HG03558 (cell line): ENCODE measurements at regions not wholly inside any gene's neighbourhood (a gene's known extent, or its start where the extent isn't known, plus 50 kb on each side); places are given as distances from the start of the nearest gene placed in this dataset.

Source experiments
- ATAC-seq: cut with Tn5 transposase; IDR thresholded peaks from one replicate; pipeline ENCODE4 v1.9.1; 2021; ENCODE audit warnings: moderate number of reproducible peaks; ENCODE audit not compliant: unreplicated experiment; ENCODE audit errors: extremely low read depth

DNA sequence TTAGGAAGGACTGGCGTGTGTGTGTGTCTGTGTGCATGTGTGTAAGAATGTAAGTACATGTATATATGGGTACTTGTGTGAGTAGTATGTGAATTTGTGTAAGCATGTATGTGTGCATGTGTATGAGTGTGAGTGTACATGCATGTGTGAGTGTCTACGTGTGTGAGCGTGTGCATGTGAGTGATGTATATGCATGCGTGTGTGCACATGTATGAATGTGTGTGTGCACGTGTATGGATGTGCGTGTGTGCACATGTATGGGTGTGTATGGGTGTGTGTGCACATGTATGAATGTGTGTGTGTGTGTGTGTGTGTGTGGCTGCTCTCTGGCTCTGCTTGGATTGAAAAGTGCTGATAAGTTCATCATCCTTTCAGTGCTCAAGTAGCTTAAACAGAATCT lies 154.5 kb downstream of the TENT4A start:
- ATAC-seq, result no peak

DNA sequence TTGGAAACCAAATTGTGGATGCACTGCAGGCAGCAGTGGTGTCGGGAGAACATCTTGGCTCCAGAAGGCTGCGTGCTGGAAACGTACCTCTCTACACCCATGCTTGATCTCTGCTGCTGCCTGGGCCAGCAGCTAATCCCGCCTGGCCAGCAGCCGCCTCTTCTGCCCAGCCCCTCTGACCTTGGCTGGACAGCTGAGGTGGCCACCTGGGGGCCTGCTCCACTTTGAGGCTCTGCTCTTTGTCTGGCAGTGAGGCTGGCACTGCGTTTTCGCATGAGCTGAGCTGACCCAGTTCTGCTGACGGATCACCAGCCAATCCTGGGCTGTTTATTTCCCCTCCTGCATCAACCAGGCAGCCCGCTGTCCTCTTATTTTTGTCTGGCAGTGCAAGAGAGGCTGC lies 154.9 kb downstream of the TENT4A start:
- no peak for ATAC-seq

DNA sequence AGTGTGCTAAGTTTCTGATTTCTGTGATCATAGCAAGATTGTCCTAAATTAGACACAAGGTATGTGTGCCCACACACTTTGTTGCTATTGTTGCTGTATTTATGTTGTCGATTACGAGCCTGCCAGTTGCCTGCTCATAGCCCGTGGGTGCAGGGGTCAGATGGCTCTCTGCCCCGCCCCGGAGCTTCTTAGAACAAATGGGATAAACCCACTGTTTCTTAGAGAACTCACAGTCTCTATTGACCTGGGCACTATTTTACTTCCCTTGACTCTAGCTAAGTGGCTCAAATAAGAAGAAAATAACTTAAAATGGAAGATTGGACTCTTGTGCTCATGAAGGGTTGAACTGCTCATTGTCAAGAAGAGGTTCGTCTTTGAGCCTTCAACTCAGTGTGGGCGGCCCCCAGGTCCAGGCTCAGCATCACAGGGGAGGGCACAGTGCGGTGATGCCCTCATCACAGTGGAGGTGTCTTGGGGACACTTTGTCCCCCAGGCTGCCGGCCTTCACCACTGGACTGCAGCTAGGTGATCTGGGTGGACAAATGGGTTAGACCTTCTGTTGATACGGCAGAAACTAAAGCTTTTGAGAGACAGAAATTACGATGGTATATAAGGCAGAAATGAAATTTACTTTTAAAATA lies 155.5 kb downstream of the TENT4A start:
- ATAC-seq, result no peak

DNA sequence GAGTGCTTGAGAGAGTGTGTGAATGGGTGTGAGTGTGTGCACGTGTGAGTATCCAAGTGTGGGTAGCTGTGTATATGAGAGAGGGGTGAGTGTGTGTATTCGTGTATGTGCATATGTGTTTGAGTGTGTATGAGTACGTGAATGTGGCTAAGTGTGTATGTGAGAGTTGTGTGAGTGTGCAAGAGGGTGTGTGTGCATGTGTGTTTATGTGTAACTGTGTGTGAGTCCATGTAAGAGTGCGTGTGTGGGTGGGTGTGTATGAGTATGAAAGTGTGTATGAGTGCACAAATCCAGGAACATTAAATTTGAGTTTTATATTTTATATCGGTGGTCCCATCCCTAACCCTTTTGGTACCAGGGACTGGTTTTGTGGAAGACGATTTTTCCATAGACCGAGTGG lies 156.4 kb downstream of the TENT4A start:
- no peak for ATAC-seq

DNA sequence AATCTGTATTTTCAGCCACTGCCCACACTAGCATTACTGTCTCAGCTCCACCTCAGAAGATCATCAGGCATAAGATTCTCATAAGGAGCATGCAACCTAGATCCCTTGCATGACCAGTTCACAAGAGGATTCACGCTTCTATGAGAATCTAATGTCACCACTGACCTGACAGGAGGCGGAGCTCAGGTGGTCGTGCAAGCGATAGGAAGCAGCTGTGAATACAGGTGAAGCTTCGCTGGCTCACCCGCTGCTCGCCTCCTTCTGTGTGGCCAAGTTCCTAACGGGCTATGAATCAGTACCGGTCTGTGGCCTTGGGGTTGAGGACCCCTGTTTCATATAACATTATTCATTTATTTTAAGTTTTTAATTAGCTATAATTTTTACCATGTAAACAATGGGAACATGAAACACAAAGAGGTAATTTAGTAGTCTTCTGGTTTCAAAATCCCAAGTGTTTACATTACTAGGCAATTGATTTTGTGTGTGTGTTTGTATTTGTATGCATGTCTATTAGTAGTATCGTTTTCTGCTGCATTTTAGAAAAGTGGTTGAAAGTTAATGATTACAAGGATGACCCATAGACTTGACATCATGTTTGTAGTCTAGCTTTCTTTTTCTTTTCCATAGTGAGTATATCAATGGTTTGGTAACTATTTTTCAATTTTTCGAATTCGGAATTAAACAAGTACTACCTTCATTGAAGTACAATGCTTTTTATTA lies 159.4 kb downstream of the TENT4A start:
- no peak for ATAC-seq

DNA sequence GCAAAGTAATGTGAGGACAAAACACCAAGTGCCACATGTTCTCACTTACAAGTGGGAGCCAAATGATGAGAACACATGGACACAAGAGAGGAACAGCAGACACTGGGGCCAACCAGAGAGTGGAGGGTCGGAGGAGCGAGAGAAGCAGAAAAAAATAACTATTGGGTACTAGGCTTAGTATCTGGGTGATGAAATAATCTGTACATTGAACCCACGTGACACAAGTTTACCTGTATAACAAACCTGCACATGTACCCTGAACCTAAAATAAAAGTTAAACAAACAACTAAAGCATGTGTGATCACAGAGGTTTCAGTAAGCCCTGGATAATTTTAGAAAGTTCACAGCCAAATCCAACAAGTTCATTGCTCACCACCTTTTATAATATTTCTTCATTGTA lies 160.1 kb downstream of the TENT4A start:
- ATAC-seq, result no peak

DNA sequence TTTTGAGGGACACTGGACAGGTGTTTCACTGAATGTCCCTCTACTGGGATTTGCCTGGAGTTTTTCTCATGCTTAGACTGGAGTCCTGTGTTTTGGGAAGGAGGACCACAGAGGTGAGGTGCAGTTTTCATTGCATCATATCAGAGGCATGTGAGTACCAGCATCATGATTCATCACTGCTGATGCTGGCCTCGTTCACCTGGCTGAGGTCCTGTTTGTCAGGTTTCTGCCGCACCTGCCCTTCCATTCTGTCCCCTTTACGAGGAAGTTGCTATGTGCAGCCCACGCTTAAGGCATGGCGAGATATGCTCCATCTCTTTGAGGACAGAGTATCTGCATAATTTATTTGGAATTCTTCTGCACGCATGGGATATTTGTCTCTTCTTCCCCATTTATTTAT lies 162.1 kb downstream of the TENT4A start:
- no peak for ATAC-seq

DNA sequence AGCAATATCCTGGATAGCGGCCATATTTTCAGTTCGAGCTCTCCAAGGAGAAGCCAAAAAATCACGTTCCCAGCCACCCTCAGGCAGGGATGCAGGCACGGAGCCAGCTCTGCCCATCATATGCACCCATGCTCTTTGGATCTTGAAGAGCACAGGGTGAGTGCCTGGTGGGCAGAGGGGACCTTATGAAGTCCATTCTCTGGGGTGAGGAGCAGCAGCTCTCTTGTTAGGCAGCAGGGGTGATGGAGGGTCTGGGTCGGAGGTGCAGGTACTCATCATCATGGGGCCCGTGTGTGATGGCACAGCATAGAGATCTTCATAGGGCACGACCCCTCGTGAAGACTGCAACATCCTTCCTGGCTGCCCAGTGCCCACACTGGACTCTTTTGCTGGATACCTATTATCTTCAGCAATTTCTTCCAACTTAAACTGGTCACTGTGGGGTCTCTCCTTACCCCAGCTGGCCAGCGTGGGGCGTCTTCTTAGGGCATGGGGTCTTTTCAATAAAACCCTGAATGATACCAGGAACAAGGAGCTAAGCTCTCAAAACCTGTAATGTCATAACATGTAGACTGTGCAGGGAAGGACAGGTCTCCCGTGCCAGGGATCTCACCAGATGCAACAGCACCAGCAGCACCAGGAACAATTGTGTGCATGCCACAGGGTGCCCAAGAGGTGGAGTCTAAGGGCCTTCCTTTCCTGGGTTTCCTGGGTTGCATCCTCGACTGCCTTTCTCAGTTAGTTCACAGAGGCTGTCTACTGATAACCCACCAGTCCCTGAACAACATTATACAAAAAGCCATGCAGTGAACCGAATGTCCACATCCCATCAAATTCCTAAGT lies 165.0 kb downstream of the TENT4A start:
- ATAC-seq, result no peak

DNA sequence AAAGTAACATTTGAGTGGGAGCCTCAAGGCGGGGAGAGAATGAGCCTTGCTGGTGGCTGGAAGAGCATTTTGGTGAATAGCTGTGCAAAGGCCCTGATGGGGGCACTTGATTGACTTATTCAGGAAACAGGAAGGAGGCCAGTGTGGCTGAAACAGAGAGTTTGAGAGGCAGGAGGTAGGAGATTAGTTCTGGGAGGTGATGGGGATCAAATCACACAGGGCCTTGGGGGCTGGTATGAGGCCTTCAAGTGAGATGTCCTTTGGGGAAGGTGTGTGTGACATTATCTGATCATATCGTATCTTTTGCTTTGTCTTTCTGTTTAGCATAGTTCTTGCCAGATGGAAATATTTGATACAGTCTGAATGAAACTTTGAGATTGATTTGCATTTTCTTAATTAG lies 172.3 kb downstream of the TENT4A start:
- ATAC-seq, result no peak

DNA sequence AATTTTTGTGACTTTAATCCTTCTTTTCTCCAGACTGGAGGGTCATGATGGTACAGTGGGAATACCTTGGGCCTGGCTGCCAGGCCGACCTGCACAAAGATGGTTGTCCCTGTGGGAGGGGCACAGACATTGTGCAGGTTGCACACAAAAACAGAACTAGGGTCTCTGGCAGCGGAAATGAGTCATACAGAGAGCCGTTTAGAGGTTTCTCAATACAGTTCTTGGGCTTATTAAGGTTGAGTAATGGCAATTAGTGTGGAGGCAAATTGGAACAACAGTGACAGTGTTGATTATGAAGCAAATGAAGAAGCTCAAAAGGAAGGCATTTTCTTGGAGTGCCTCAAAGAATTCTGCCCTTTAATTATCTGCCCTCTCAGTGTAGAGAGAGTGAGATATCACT lies 173.6 kb downstream of the TENT4A start:
- ATAC-seq, result no peak

DNA sequence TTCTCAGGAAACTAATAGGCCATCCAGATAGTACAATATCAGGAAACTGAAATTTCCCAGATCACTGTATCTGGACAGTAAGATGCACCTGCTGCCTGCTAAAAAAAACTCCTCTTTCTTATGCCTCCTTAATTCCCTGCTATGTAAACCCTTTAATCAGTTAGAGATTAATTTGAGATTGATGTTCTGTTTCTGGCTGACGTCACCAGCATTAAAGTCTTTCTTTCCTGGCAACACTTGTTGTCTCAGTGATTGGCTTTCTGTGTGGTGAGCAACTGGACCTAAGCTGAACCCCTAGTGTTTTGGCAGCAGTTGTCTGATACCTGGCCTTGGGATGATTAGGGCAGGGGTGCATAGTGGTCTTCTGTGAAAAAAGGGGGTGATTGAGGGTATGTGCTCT lies 175.8 kb downstream of the TENT4A start:
- no peak for ATAC-seq

DNA sequence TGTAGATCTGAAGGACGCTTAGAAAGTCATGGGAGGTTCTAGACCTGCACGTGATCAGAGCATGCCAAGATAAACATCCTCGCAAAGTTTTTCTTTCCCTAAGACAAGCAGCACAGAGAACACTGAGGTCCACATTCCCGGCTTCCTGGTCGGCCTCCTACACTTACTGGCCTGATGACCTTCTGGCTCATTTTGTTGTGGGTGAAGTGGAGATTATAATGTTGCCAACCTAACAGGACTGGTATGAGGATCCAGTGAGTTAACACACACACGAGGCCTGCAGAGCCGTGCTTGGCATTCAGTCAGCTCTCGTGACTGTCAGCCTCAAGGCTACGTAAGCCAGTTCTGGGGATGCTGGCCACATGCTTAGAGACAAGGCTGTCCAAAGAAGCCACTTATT lies 186.0 kb downstream of the TENT4A start:
- no peak for ATAC-seq

DNA sequence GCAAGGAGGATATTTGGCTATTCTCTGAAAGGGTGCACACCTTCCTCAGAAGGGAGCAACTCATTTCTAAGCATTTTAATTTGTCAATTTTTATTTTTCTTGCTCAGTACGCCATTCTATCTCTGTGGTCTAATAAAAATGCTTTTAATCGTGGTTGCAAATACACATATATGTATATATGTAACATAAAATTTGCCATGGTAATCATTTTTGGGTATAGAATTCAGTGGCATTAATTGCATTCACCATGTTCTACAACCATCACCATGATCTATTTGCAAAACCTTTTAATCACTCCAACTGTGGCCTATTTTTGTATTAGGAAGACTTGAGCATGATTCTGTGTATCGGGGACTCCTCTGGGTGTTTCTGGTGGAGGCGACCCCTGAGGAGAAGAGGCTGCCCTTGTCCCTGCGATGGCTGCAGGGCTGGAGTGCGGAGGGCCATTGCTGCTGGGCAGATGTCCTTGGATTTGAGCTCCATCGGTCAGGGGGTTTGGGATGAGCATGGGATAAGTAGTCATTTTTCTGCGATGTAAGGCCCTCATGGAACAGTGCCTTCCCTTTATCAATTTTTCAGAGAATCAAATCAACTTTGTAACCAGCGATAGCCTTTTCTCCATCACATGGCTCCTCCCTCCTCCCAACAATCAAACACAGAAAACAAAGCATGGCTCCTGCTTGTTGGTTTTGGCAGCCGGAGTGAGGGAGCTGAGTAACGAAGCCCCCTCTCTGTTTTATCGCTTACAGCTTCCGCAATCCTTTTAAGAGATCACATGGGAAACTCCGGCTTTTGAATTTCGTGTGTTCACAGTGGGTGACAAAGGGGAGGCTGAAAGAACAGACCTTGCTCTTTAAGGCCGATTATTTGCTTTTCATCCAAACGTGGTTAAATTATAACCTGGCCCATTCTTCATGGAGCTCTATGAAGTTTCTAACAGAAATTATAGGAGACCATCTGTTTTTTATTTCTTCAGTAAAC lies 187.3 kb downstream of the TENT4A start:
- ATAC-seq, result no peak

DNA sequence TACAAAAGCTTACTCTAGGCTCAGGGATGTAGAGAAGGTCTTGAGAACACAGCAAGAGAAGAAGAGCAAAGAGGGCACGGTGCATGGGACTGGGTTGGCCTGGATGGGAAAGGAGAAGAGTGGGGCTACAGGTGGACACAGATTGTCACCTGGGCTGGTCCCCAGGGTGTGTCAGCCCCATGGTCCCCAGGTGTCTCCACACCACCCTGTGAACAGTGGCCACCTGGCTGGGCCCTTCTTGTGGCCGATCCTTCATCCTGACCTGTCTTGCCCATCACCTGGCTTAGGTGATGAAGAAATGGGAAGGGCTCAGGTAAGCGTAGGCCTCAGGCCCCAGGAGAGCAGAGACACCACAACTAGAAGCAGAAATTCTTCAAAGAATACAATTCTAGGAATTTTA lies 188.9 kb downstream of the TENT4A start:
- no peak for ATAC-seq

DNA sequence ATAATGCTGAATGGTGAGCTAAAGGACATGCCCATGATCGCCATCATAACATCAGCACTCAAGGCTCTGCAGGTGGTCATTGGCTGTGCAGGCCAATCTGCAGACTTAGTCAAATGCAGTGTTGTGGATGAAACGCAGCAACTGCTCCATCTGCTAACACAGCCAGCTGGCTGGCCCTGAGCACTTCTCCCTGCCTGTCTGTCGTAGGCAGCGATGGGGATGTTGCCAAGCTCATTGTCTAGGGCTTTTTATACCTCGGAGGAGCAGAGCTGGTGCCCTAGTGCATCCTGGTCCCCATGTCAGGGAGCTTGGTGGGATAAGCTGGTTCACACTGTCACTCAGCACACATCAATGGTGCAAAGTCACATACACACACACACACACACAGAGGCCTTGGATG lies 189.4 kb downstream of the TENT4A start:
- ATAC-seq, result no peak

DNA sequence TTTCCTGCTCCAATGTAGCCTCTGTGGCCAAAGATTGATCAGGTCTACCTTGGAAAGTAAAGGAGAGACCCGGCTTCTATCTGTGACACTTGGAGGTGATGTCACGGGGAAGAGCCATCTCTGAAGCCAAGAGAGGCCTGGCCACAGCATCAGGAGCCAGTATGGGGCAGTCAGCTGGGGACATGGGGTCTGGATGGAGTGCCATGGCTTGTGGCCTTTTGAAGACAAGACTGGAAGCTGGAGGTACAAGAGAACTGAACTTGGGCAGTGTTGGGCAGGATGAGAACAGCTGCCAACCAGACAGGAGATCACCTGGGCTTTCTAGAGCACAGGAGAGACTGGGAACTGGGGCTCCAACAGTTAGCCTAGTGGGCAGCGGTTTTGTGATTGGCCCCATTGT lies 190.7 kb downstream of the TENT4A start:
- ATAC-seq, result no peak

DNA sequence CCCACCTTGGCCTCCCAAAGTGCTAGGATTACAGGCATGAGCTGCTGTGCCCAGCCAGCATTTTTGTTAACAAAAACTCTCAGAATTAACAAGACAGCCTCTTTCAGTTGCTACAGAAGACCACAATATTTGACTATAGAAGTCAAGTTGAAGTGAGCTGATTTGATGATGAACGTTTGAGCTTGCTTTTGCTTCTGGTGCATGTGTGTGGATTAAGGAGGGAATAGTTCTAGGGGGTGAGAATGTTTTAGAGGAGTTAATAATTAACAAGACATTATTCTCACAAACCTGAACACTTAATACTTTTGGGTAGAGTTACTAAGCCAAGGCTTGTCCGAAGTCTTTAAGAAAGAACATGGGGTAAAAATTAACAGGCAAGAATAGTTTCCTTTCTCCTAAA lies 191.6 kb downstream of the TENT4A start:
- ATAC-seq, result no peak

DNA sequence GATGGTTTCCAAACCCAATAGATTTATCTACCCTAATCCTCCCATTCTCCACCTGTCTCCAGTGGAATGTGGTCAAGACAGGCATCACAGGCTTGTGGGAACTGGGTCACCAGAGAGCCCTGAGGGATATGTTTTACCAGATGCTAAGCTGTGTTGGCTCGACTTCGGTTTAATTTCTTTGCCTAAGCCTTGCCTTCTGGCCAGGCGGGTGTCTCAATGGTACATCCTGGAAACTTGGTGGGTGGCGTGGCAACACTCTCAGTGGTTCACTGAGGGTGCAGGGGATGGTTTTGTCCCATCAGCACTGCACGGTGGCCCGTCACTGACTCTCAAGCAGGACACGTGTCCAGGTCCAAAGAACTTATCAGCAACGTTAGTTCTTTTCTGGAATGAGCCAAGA lies 192.2 kb downstream of the TENT4A start:
- no peak for ATAC-seq

DNA sequence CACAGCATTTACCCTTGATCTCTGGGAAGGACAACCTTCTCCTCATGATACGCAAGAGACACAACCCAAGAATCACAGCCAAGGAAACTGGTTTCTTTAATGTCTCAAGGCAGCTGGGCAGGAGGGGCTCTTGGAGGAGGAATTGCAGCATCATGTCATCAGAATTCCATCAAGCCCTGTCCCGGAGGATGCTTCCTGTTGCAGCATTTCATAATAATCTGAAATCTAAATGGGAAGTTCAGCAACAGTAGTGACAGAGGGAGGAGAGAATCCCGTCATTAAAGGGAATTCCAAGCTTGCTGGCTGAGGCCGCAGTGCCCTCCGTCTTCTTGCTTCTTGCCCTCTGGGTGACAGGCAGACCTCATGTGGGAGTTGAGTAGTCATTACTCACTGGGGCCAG lies 192.7 kb downstream of the TENT4A start:
- ATAC-seq, result no peak

DNA sequence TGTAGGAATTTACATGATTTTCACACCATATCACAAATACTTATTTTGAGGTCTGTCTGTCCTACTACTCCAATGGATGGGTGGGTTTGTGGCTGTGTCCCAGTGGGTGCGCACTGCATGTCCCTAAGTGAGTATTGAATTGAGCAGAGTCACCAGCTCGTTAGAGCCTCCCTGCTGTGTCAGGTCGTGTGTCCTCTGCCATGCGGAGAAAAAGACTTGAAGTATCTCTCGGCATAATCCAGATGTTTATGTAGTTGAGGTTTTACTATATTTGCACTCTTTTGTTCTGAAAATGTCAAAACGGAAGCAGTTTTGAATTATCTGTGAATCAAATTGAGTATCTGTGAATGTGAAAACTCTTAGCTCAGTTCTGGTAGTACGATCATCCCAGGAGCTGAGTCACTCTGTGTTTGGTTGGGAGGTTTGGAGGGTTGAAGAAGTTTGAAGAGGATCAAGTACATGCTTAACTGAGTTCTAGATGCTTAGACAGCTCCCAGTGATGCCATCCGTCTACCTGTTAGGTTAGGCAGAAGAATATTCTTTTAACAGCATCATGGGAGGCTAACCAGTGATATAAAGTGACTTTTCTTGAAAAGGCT lies 194.2 kb downstream of the TENT4A start:
- no peak for ATAC-seq
